Coronary artery (tissue), 2 donors: ENCODE measurements at regions not wholly inside any gene's neighbourhood (a gene's known extent, or its start where the extent isn't known, plus 50 kb on each side); places are given as distances from the start of the nearest gene placed in this dataset.

Source experiments
- DNase-seq: peaks from one replicate; pipeline ENCODE4 v3.0.0-alpha.2; 2017; ENCODE audit warnings: low spot score
- H3K27ac ChIP-seq, 2 donors: fragments of 200-600 bp; sonication (generic); one replicate each; pipeline ENCODE4 v1.5.1; 2016 to 2019
- H3K4me3 ChIP-seq: fragments of 200-600 bp; sonication (generic); 2 replicates; pipeline ENCODE4 v1.5.1; 2016; ENCODE audit warnings: mild to moderate bottlenecking, moderate library complexity
- TF ChIP-seq, protein P1 (sequence below): fragments of 200-600 bp; sonication (generic); IDR thresholded peaks from one replicate; pipeline ENCODE4 v1.5.1; 2019; ENCODE audit warnings: antibody characterized with exemption

DNA sequence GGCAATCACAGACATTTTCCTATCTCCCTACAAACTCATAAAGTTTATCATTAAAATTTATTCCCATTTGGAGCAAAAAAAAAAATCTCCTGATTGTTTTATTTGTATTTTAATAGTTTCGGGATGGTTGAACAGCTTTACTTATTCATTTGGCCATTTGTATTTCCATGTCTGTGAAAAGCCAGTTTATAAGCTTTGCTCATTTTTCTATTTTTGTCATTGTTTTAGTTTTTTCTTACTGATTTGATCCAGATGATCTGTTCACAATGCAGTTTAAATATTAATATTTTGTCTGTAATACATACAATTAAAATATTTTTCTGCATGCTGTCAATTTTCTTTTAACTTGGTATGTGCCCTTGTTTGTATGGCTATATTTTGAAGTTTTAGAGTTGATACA is 65.2 kb upstream of the CCN2 start:
- no peak for DNase-seq
- no peak overlapping the region for H3K4me3 ChIP-seq
- TF ChIP-seq, protein P1, sequence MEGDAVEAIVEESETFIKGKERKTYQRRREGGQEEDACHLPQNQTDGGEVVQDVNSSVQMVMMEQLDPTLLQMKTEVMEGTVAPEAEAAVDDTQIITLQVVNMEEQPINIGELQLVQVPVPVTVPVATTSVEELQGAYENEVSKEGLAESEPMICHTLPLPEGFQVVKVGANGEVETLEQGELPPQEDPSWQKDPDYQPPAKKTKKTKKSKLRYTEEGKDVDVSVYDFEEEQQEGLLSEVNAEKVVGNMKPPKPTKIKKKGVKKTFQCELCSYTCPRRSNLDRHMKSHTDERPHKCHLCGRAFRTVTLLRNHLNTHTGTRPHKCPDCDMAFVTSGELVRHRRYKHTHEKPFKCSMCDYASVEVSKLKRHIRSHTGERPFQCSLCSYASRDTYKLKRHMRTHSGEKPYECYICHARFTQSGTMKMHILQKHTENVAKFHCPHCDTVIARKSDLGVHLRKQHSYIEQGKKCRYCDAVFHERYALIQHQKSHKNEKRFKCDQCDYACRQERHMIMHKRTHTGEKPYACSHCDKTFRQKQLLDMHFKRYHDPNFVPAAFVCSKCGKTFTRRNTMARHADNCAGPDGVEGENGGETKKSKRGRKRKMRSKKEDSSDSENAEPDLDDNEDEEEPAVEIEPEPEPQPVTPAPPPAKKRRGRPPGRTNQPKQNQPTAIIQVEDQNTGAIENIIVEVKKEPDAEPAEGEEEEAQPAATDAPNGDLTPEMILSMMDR: no peak
- H3K27ac ChIP-seq: no peak overlapping the region

DNA sequence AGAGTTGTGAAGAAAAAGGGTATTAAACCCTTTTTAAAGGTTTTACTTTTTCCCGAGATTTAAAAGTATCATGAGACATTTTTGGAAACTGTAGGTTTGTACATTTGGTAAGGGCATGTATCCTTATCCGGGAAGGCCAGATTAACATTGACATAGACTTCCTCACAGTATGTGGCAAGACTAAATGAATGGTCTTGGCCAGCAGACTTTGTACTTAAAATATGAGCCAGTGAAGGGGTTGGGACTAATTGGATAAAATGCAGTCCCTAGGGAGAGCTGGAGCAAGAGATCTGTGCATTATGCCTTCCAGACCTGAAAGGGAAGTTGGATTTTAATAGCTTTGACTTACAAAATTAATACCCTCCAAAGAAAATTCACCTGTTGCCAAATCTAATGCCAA is 60.4 kb upstream of the CCN2 start:
- DNase-seq: no peak
- TF ChIP-seq, protein P1: no peak
- H3K27ac ChIP-seq: peak overlapping the region in 1 of 2 donors; percentile 39
- no peak overlapping the region for H3K4me3 ChIP-seq

DNA sequence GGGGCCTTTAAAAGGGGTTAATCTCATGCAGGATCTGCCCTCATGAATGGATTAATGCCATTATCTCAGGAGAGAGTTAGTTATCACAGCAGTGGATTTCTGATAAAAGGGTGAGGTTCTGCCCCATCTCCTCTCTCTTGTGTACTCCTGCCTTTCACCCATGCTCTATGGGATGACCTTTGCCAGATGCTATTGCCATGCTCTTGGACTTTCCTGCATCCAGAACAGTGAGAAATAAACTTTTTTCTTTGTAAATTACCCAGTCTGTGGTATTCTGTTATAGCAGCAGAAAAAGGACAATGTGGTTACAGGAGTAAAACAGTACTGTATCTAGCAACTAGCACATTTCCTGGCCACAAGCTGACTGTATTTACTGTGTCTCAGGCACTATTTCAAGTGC is 58.0 kb upstream of the CCN2 start:
- Histone ChIP-seq H3K27ac (no peak overlapping the region), H3K4me3 (no peak overlapping the region)
- TF ChIP-seq, protein P1: no peak
- no peak for DNase-seq

DNA sequence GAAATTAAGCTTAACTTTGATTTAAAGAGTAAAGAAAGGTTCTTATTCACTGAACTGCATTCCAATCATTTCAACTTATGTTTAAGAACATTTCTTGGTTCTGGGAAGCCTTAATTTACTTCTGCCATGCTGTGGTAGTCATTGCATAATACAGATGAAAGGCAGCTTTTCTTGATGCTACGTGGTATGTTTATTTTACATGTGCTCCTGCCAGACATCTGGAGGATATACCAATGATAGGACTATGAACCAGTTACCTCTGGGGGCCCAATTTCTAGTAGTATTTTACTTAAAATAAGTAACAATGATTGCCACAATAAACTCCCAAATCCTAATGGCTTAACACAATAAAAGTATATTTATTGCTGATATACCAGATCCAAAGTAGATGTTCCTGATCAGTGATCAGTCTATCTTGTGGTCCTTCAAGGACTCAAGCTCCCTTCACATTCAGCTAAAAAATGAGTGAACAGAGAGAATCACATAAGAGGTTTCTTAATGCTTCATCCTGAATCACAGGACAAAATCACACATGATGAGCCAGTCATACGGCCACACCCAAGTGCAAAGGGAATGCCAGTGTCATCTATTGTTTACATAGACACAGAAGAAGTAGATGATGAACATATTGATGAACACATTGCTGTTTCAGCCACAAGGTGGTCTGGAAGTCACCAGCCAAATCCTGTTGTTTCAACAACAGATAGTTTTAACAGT is 56.5 kb upstream of the CCN2 start:
- H3K4me3 ChIP-seq: no peak overlapping the region
- TF ChIP-seq, protein P1: no peak
- H3K27ac ChIP-seq: no peak overlapping the region
- DNase-seq: no peak

DNA sequence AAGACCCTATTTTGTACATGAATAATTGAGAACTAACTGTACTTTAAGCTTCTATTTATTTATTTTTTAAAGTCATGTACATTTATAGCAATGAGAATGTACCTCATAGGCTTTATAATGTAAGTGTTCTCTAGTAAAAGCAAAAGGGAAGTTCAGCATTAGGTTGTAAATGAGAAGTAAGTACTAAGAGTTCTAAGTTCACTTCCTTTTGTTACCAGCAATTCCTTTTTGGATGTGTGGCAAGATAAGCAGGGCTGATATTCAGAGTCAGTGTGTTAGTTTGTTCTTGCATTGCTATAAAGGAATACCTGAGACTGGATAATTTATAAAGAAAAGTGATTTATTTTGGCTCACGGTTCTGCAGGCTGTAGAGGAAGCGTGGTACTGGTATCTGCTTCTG is 54.0 kb upstream of the CCN2 start:
- TF ChIP-seq, protein P1: no peak
- Histone ChIP-seq H3K27ac (no peak overlapping the region), H3K4me3 (no peak overlapping the region)
- no peak for DNase-seq

DNA sequence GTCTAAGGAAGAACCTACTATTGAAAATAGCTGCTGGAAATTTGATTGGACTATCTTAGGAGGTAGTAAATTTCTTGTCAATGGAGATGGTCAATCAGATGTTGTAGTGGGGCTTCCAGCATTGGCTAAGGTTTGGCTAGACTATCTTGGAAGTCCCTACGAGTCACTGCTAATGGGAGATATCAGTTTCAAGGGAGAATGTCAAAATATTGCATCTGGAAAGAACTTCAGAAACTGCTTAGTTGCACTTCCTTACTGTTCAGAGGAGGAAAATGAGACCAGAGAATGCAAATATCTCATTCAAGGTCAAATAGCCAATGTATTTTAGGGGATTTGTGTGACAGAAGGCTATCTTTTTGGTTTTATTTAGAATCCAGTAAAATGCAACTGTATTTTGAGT is 53.5 kb upstream of the CCN2 start:
- TF ChIP-seq, protein P1: no peak
- no peak overlapping the region for H3K27ac ChIP-seq
- H3K4me3 ChIP-seq: no peak overlapping the region
- DNase-seq: no peak

DNA sequence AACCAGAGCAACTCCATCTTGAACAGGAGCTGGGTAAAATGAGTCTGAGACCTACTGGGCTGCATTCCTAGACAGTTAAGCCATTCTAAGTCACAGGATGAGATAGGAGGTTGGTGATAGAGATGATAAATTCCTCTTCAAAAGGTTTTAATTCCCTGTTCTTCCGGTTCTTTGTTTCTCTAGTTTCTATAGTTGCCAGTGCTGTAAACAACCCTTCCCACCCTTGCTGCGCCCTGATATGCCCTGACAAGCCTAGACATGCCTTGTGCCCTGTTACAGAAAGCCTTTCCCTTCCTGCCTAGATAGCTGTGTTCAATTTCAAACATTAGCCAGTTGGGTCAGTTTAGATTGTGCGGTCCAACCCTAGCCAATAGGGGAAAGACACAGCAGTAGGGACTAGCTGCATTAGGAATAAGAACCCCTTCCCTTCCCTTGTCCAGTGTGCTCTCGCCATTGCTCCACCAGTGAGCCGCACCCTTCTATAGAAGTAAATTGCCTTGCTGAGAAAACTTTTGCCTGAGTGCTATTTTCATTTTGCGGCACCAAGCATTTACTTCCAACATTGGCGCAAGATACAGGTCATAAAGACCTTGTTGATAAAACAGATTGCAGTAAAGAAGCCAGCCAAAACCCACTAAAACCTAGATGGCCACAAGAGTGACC is 52.5 kb upstream of the CCN2 start:
- no peak for DNase-seq
- Histone ChIP-seq H3K27ac (no peak overlapping the region), H3K4me3 (no peak overlapping the region)
- TF ChIP-seq, protein P1: no peak
